H9 (cell line): ENCODE measurements at regions not wholly inside any gene's neighbourhood (a gene's known extent, or its start where the extent isn't known, plus 50 kb on each side); places are given as distances from the start of the nearest gene placed in this dataset.

Experiments
- DNase-seq: peaks from one replicate; pipeline ENCODE4 v3.0.0-alpha.2; 2017
- H2AFZ ChIP-seq: one replicate; pipeline ENCODE4 v1.6.1; 2013; ENCODE audit warnings: mild to moderate bottlenecking, low read length, control low read depth, moderate library complexity
- H2AK5ac ChIP-seq: 2 replicates; pipeline ENCODE4 v1.6.1; 2013; ENCODE audit warnings: low read length, control low read depth, mixed read lengths; ENCODE audit not compliant: insufficient read length
- H2BK120ac ChIP-seq: one replicate; pipeline ENCODE4 v1.6.1; 2013; ENCODE audit warnings: low read depth, mild to moderate bottlenecking, low read length, control low read depth, inconsistent platforms; ENCODE audit not compliant: poor library complexity, severe bottlenecking
- H2BK12ac ChIP-seq: 2 replicates; pipeline ENCODE4 v1.6.1; 2013; ENCODE audit warnings: low read length, control low read depth, mixed read lengths, low read depth; ENCODE audit not compliant: insufficient read length
- H2BK15ac ChIP-seq: 2 replicates; pipeline ENCODE4 v1.6.1; 2013; ENCODE audit warnings: low read depth, low read length, control low read depth
- H2BK20ac ChIP-seq: one replicate; pipeline ENCODE4 v1.6.1; 2013; ENCODE audit warnings: low read depth, mild to moderate bottlenecking, low read length, control low read depth, inconsistent platforms; ENCODE audit not compliant: poor library complexity, severe bottlenecking
- H2BK5ac ChIP-seq: 2 replicates; pipeline ENCODE4 v1.6.1; 2013; ENCODE audit warnings: low read length, control low read depth, mixed read lengths; ENCODE audit not compliant: insufficient read length
- H3K14ac ChIP-seq: 2 replicates; pipeline ENCODE4 v1.6.1; 2013; ENCODE audit warnings: low read length, control low read depth; ENCODE audit not compliant: insufficient read depth
- H3K18ac ChIP-seq: 2 replicates; pipeline ENCODE4 v1.6.1; 2013; ENCODE audit warnings: low read depth, mild to moderate bottlenecking, mixed read lengths, low read length, control low read depth; ENCODE audit not compliant: insufficient read length
- H3K23ac ChIP-seq: 2 replicates; pipeline ENCODE4 v1.6.1; 2013; ENCODE audit warnings: low read length, control low read depth, mixed read lengths, low read depth; ENCODE audit not compliant: insufficient read length
- H3K23me2 ChIP-seq: 2 replicates; pipeline ENCODE4 v1.6.1; 2013; ENCODE audit warnings: low read depth, mild to moderate bottlenecking, mixed read lengths, low read length, control low read depth; ENCODE audit not compliant: insufficient read length, poor library complexity, severe bottlenecking
- H3K27ac ChIP-seq: 2 replicates; pipeline ENCODE4 v1.5.1; 2013; ENCODE audit warnings: low read length, control low read depth, mixed read lengths, low read depth; ENCODE audit not compliant: insufficient read length
- H3K27me3 ChIP-seq: 2 replicates; pipeline ENCODE4 v1.6.1; 2013; ENCODE audit warnings: low read length, control low read depth, inconsistent platforms; ENCODE audit not compliant: insufficient read depth
- H3K4ac ChIP-seq: 2 replicates; pipeline ENCODE4 v1.6.1; 2013; ENCODE audit warnings: low read depth, mild to moderate bottlenecking, control low read depth, inconsistent platforms, low read length, moderate library complexity
- H3K4me1 ChIP-seq: 2 replicates; pipeline ENCODE4 v1.6.1; 2013; ENCODE audit warnings: low read length, control low read depth, inconsistent platforms; ENCODE audit not compliant: insufficient read depth
- H3K4me2 ChIP-seq: 2 replicates; pipeline ENCODE4 v1.6.1; 2013; ENCODE audit warnings: low read length, control low read depth, mixed read lengths; ENCODE audit not compliant: insufficient read length, insufficient read depth
- H3K56ac ChIP-seq: 2 replicates; pipeline ENCODE4 v1.6.1; 2013; ENCODE audit warnings: low read depth, mild to moderate bottlenecking, mixed read lengths, low read length, control low read depth; ENCODE audit not compliant: insufficient read length
- H3K79me1 ChIP-seq: 2 replicates; pipeline ENCODE4 v1.6.1; 2013; ENCODE audit warnings: low read depth, mild to moderate bottlenecking, moderate library complexity, low read length, control low read depth, inconsistent platforms; ENCODE audit not compliant: insufficient read depth, poor library complexity, severe bottlenecking
- H3K79me2 ChIP-seq: 2 replicates; pipeline ENCODE4 v1.6.1; 2013; ENCODE audit warnings: low read length, control low read depth, inconsistent platforms; ENCODE audit not compliant: insufficient read depth
- H3K9ac ChIP-seq: 2 replicates; pipeline ENCODE4 v1.6.1; 2013; ENCODE audit warnings: low read length, control low read depth, mixed read lengths; ENCODE audit not compliant: insufficient read length; ENCODE audit errors: extremely low read depth
- H3K9me3 ChIP-seq: one replicate; pipeline ENCODE4 v1.6.1; 2013; ENCODE audit warnings: low read depth, low read length, inconsistent platforms; ENCODE audit not compliant: control insufficient read depth
- H3T11ph ChIP-seq: one replicate; pipeline ENCODE4 v1.6.1; 2013; ENCODE audit warnings: mild to moderate bottlenecking, low read length, control low read depth, inconsistent platforms
- H4K20me1 ChIP-seq: one replicate; pipeline ENCODE4 v1.6.1; 2013; ENCODE audit not compliant: control insufficient read depth, insufficient read length, insufficient read depth
- H4K5ac ChIP-seq: 2 replicates; pipeline ENCODE4 v1.6.1; 2013; ENCODE audit warnings: low read depth, mild to moderate bottlenecking, mixed read lengths, low read length, control low read depth; ENCODE audit not compliant: insufficient read length
- H4K8ac ChIP-seq: replicated peaks from 2 replicates; pipeline ENCODE4 v1.6.1; 2013; ENCODE audit warnings: low read length, control low read depth, mixed read lengths, low read depth; ENCODE audit not compliant: insufficient read length
- H4K91ac ChIP-seq: 2 replicates; pipeline ENCODE4 v1.6.1; 2013; ENCODE audit warnings: low read depth, mild to moderate bottlenecking, moderate library complexity, mixed read lengths, low read length, control low read depth; ENCODE audit not compliant: insufficient read length
- H3K27ac Mint-ChIP-seq, 3 experiments: 2 replicates in 2 of 3; 3 replicates in 1 of 3; pipeline ENCODE4 v1.8.0; 2020 to 2021; ENCODE audit warnings: mixed read lengths in 3 of 3, mild to moderate bottlenecking in 1 of 3, moderate library complexity in 1 of 3
- H3K27me3 Mint-ChIP-seq: 2 replicates; pipeline ENCODE4 v1.8.0; 2021; ENCODE audit warnings: low read depth, mild to moderate bottlenecking, moderate library complexity, mixed read lengths
- H3K36me3 Mint-ChIP-seq, 3 experiments: 2 replicates in 2 of 3; 3 replicates in 1 of 3; pipeline ENCODE4 v1.8.0; 2020 to 2021; ENCODE audit warnings: low read depth in 3 of 3, mixed read lengths in 3 of 3; ENCODE audit not compliant: insufficient read depth in 1 of 3
- H3K4me1 Mint-ChIP-seq, 2 experiments: 2 replicates each; pipeline ENCODE4 v1.8.0; 2020; ENCODE audit warnings: mixed read lengths in 2 of 2
- H3K4me3 Mint-ChIP-seq, 2 experiments: 2 replicates in 1 of 2; 3 replicates in 1 of 2; pipeline ENCODE4 v1.8.0; 2020 to 2021; ENCODE audit warnings: mild to moderate bottlenecking in 2 of 2, mixed read lengths in 2 of 2, moderate library complexity in 1 of 2
- H3K9me3 Mint-ChIP-seq, 2 experiments: 2 replicates in 1 of 2; 3 replicates in 1 of 2; pipeline ENCODE4 v1.8.0; 2020; ENCODE audit warnings: mild to moderate bottlenecking in 2 of 2, mixed read lengths in 2 of 2, moderate library complexity in 1 of 2
- WGBS: extraction: QIAGEN DNeasy Blood & Tissue Kit; methylation state at CpG from one replicate; pipeline ENCODE4 v1.1.7; 2013; ENCODE audit warnings: missing lambda C conversion rate, low lambda C conversion rate, mixed read lengths; ENCODE audit not compliant: insufficient read length; ENCODE audit errors: extremely low coverage; 5-methylcytosine and 5-hydroxymethylcytosine counted together
- TF ChIP-seq, protein P1 (sequence below): fragments of 200-600 bp; sonication (generic); conservative IDR thresholded peaks from 3 replicates; pipeline ENCODE4 v1.8.0; 2021; ENCODE audit warnings: antibody characterized with exemption, mild to moderate bottlenecking

DNA sequence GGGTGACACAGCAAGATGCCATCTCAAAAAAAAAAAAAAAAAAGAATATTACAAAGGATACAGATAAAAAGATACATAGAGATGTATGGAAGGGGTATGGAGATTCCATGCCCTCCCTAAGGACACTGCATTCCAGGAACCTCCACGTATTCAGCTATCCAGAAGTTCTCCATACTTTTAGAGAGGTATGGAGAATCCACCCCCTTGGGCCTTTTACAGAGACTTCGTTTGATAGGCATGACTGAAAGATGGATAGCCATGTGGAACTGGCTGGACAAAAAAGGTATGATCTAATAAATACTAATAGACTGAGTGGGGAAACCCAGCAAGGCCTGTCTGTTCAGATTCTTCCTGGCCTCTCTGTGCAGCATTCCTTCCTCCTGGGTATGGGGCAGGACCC lies 56.6 kb upstream of the DMRT1 start:
- Mint-ChIP-seq H3K4me3 (no peak overlapping the region), H3K36me3 (no peaks in the 10 kb centered on the region; a peak in 1 of 7 replicates), H3K27me3 (0 out of 2 replicates have a peak, but pooled peaks cover 2% of the 10 kb centered on the region), H3K27ac (no peak overlapping the region), H3K9me3 (no peaks in the 10 kb centered on the region), H3K4me1 (peaks cover 20 to 24% of the 10 kb centered on the region in 2 experiments)
- Histone ChIP-seq H3K56ac (no peak overlapping the region), H3K4me1 (no peaks in the 10 kb centered on the region; the same call in 1 of the 2 replicates), H3K79me2 (no peaks in the 10 kb centered on the region), H4K91ac (no peak overlapping the region), H2BK20ac (no peak overlapping the region), H3K14ac (no peak overlapping the region), H4K8ac (no peak overlapping the region), H2BK5ac (no peak overlapping the region), H3K18ac (no peak overlapping the region), H4K5ac (no peak overlapping the region), H2BK12ac (no peak overlapping the region), H3K9ac (no peak overlapping the region), H3K79me1 (no peaks in the 10 kb centered on the region), H3K27ac (no peak overlapping the region), H2AK5ac (no peak overlapping the region), H3K23ac (no peak overlapping the region), H2BK120ac (no peak overlapping the region), H3K9me3 (no peaks in the 10 kb centered on the region), H3K27me3 (no peaks in the 10 kb centered on the region), H3T11ph (no peak overlapping the region), H4K20me1 (no peaks in the 10 kb centered on the region), H3K4ac (no peak overlapping the region), H2AFZ (no peak overlapping the region), H3K23me2 (no peaks in the 10 kb centered on the region), H3K4me2 (no peak overlapping the region), H2BK15ac (no peak overlapping the region)
- DNase-seq = no peak
- TF ChIP-seq, protein P1, sequence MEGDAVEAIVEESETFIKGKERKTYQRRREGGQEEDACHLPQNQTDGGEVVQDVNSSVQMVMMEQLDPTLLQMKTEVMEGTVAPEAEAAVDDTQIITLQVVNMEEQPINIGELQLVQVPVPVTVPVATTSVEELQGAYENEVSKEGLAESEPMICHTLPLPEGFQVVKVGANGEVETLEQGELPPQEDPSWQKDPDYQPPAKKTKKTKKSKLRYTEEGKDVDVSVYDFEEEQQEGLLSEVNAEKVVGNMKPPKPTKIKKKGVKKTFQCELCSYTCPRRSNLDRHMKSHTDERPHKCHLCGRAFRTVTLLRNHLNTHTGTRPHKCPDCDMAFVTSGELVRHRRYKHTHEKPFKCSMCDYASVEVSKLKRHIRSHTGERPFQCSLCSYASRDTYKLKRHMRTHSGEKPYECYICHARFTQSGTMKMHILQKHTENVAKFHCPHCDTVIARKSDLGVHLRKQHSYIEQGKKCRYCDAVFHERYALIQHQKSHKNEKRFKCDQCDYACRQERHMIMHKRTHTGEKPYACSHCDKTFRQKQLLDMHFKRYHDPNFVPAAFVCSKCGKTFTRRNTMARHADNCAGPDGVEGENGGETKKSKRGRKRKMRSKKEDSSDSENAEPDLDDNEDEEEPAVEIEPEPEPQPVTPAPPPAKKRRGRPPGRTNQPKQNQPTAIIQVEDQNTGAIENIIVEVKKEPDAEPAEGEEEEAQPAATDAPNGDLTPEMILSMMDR = no peak
- no CpG with 5 or more reads among the region's 2 CpGs for WGBS
